Endothelial cell of umbilical vein (primary cell): ENCODE measurements at regions not wholly inside any gene's neighbourhood (a gene's known extent, or its start where the extent isn't known, plus 50 kb on each side); places are given as distances from the start of the nearest gene placed in this dataset.

Experiments used
- BruUV-seq: library from RNA; stranded (reverse); fragments of 400-500 nt; replicated peaks from 2 replicates; lab custom pipeline; 2021; lab: Mats Ljungman, UMichigan
- CTCF ChIA-PET: fragments of 300-600, 350-600 bp; sonication (Branson Sonifier 250); formaldehyde crosslinking; loops from one replicate; lab custom pipeline; 2021; ENCODE audit warnings: antibody characterized with exemption, inconsistent platforms; lab: Charles Lee
- POLR2A ChIA-PET: fragments of 300-600, 350-600 bp; sonication (Branson Sonifier 250); formaldehyde crosslinking; loops from one replicate; lab custom pipeline; 2021; ENCODE audit warnings: antibody characterized with exemption, inconsistent platforms; lab: Charles Lee
- DNase-seq: peaks from one replicate; pipeline ENCODE4 v3.0.0-alpha.2; 2011; ENCODE audit warnings: low read depth, low spot score
- FAIRE-seq: peaks from 2 replicates; lab custom pipeline; 2011; peaks lifted over from hg19 to GRCh38; lab: Jason Lieb, UNC
- H2AFZ ChIP-seq: 2 replicates; pipeline ENCODE4 v1.6.0; 2012; ENCODE audit warnings: low read depth, low read length, control low read depth, inconsistent platforms
- H3K27ac ChIP-seq: 2 replicates; pipeline ENCODE4 v1.5.1; 2011; ENCODE audit warnings: low read depth, mild to moderate bottlenecking, control low read depth, low read length, moderate library complexity; ENCODE audit not compliant: insufficient read depth
- H3K27me3 ChIP-seq, 2 experiments: 2 replicates each; pipeline versions ENCODE4 v1.6.0 to v1.6.1; 2011; ENCODE audit warnings: low read length in 2 of 2, mixed read lengths in 1 of 2; ENCODE audit not compliant: control insufficient read depth in 2 of 2, insufficient read depth in 2 of 2
- H3K36me3 ChIP-seq, 2 experiments: 2 replicates in 1 of 2; 3 replicates in 1 of 2; pipeline ENCODE4 v1.5.1; 2011; ENCODE audit warnings: low read length in 2 of 2, mild to moderate bottlenecking in 1 of 2, moderate library complexity in 1 of 2; ENCODE audit not compliant: control insufficient read depth in 2 of 2, insufficient read depth in 2 of 2; ENCODE audit errors: extremely low read depth in 1 of 2
- H3K4me1 ChIP-seq: 3 replicates; pipeline ENCODE4 v1.5.1; 2011; ENCODE audit warnings: mild to moderate bottlenecking, low read length; ENCODE audit not compliant: control insufficient read depth, insufficient read depth; ENCODE audit errors: extremely low read depth
- H3K4me2 ChIP-seq: 2 replicates; pipeline ENCODE4 v1.6.1; 2011; ENCODE audit warnings: low read length, control low read depth, mixed read lengths; ENCODE audit not compliant: insufficient read depth
- H3K4me3 ChIP-seq, 3 experiments: fragments of 200-600 bp in 1 of 3; sonication (generic), shearing (Covaris generic) in 1 of 3; replicated peaks in 1 of 3; 2 replicates each; pipeline ENCODE4 v1.5.1; 2011 to 2016; ENCODE audit warnings: control low read depth in 3 of 3, low read length in 3 of 3, mild to moderate bottlenecking in 2 of 3, inconsistent platforms in 1 of 3, low read depth in 1 of 3, moderate library complexity in 1 of 3; ENCODE audit not compliant: insufficient read depth in 1 of 3
- H3K79me2 ChIP-seq: 2 replicates; pipeline ENCODE4 v1.6.0; 2012; ENCODE audit warnings: low read length, inconsistent platforms; ENCODE audit not compliant: control insufficient read depth, insufficient read depth
- H3K9ac ChIP-seq: replicated peaks from 2 replicates; pipeline ENCODE3; 2011; ENCODE audit warnings: low read length, control low read depth; ENCODE audit not compliant: insufficient read depth; ENCODE audit errors: extremely low read depth
- H3K9me1 ChIP-seq: replicated peaks from 3 replicates; pipeline ENCODE4 v1.6.0; 2011; ENCODE audit warnings: mild to moderate bottlenecking, low read length; ENCODE audit not compliant: control insufficient read depth, insufficient read depth; ENCODE audit errors: extremely low read depth
- H3K9me3 ChIP-seq: replicated peaks from 2 replicates; pipeline ENCODE4 v1.5.1; 2012; ENCODE audit warnings: low read length, inconsistent platforms; ENCODE audit not compliant: control insufficient read depth, insufficient read depth
- H4K20me1 ChIP-seq: replicated peaks from 2 replicates; pipeline ENCODE3; 2011; ENCODE audit warnings: mild to moderate bottlenecking, low read length; ENCODE audit not compliant: control insufficient read depth, insufficient read depth; ENCODE audit errors: extremely low read depth
- CTCF ChIP-seq, 2 donors: IDR thresholded peaks; 1 replicate in 1 of 2; 2 replicates in 1 of 2; pipeline ENCODE4 v1.5.1; 2011; ENCODE audit warnings: low read length in 2 of 2, mild to moderate bottlenecking in 2 of 2, moderate library complexity in 2 of 2, control low read depth in 1 of 2, inconsistent platforms in 1 of 2, low read depth in 1 of 2; ENCODE audit not compliant: insufficient read depth in 1 of 2; ENCODE audit errors: extremely low read depth in 1 of 2
- EZH2 ChIP-seq: IDR thresholded peaks from 2 replicates; pipeline ENCODE4 v1.6.1; 2012; ENCODE audit warnings: borderline replicate concordance, low read depth, mild to moderate bottlenecking, moderate library complexity, low read length, inconsistent platforms; ENCODE audit not compliant: severe bottlenecking
- FOS ChIP-seq: IDR thresholded peaks from 2 replicates; pipeline ENCODE4 v1.6.1; 2011; ENCODE audit warnings: mild to moderate bottlenecking, low read length, moderate library complexity, borderline replicate concordance; ENCODE audit not compliant: insufficient read depth
- GATA2 ChIP-seq: IDR thresholded peaks from 2 replicates; pipeline ENCODE4 v1.7.0; 2011; ENCODE audit warnings: low read depth, mild to moderate bottlenecking, moderate library complexity, mixed read lengths, low read length; ENCODE audit not compliant: insufficient read length, insufficient read depth
- JUN ChIP-seq: IDR thresholded peaks from 2 replicates; pipeline ENCODE4 v1.6.1; 2011; ENCODE audit warnings: borderline replicate concordance, low read depth; ENCODE audit not compliant: insufficient read length, insufficient read depth
- MAX ChIP-seq: IDR thresholded peaks from 2 replicates; pipeline ENCODE4 v1.6.1; 2011; ENCODE audit not compliant: insufficient read depth, insufficient read length
- MYC ChIP-seq: IDR thresholded peaks from one replicate; pipeline ENCODE4 v1.6.1; 2011; ENCODE audit warnings: mild to moderate bottlenecking, low read depth, low read length
- POLR2A ChIP-seq: IDR thresholded peaks from 2 replicates; pipeline ENCODE4 v1.6.1; 2012; ENCODE audit warnings: low read depth, mild to moderate bottlenecking, control low read depth, low read length
- POLR2AphosphoS5 ChIP-seq: IDR thresholded peaks from 2 replicates; pipeline ENCODE4 v1.6.1; 2012; ENCODE audit warnings: low read depth, mild to moderate bottlenecking, control low read depth, low read length, moderate library complexity; ENCODE audit not compliant: insufficient read depth
- dilution Hi-C: fragments of 300-500 bp; cut with MboI; formaldehyde crosslinking; loops from one replicate; pipeline ENCODE4 v1.15.0; 2019; ENCODE audit warnings: low sequenced_read_pairs; ENCODE audit not compliant: extremely low pct_ligation_motif_present
- intact Hi-C: fragments of 100-400 bp; cut with micrococcal nuclease; formaldehyde crosslinking; loops from one replicate; pipeline ENCODE4 v1.10.0; 2022

GRCh38 chr1:70847013-70847412, 200.6 kb downstream of the PTGER3 start:
- H3K27me3 ChIP-seq: no peaks in the 10 kb centered on the region
- ChIA-PET CTCF (no interaction called here), POLR2A (no interaction called here)
- H2AFZ ChIP-seq: no peak overlapping the region
- no peak overlapping the region for H3K4me2 ChIP-seq
- no peaks in the 10 kb centered on the region for H3K79me2 ChIP-seq
- BruUV-seq: no TSS peak
- H3K27ac ChIP-seq: no peak overlapping the region
- H3K4me3 ChIP-seq: no peak overlapping the region
- no peak overlapping the region for H3K9ac ChIP-seq
- intact Hi-C loops: no loop called here
- dilution Hi-C loops: no loop called here
- DNase-seq (no peak), FAIRE-seq (no peak)
- no peaks in the 10 kb centered on the region for H3K9me3 ChIP-seq
- TF ChIP-seq MYC (no peak), CTCF (IDR thresholded peaks at IDR 0.05; ENCODE audit: extremely low read depth in 1 of 2, insufficient read depth in 1 of 2, low read depth in 1 of 2, low read length in 2 of 2) (no peak), JUN (no peak), POLR2A (no peak)
- H4K20me1 ChIP-seq: no peaks in the 10 kb centered on the region
- H3K36me3 ChIP-seq: no peaks in the 10 kb centered on the region
- H3K4me1 ChIP-seq: no peaks in the 10 kb centered on the region
- H3K9me1 ChIP-seq: no peaks in the 10 kb centered on the region

GRCh38 chr1:70855203-70855602, 192.4 kb downstream of the PTGER3 start:
- H3K79me2 ChIP-seq: no peaks in the 10 kb centered on the region
- no TSS peak for BruUV-seq
- H3K27me3 ChIP-seq: no peaks in the 10 kb centered on the region
- dilution Hi-C loops: no loop called here
- H2AFZ ChIP-seq: no peak overlapping the region
- ChIA-PET CTCF (no interaction called here), POLR2A (no interaction called here)
- no peaks in the 10 kb centered on the region for H3K36me3 ChIP-seq
- TF ChIP-seq JUN (no peak), CTCF (IDR thresholded peaks at IDR 0.05; ENCODE audit: extremely low read depth in 1 of 2, insufficient read depth in 1 of 2, low read depth in 1 of 2, low read length in 2 of 2) (no peak), POLR2A (no peak), FOS (no peak), GATA2 (no peak), MAX (no peak), MYC (no peak), EZH2 (no peak), POLR2AphosphoS5 (no peak)
- FAIRE-seq: no peak
- no peaks in the 10 kb centered on the region for H3K9me1 ChIP-seq
- no peak overlapping the region for H3K4me2 ChIP-seq
- no peak overlapping the region for H3K4me3 ChIP-seq
- no peaks in the 10 kb centered on the region for H3K4me1 ChIP-seq
- no peaks in the 10 kb centered on the region for H3K9me3 ChIP-seq
- H3K9ac ChIP-seq: no peak overlapping the region
- H4K20me1 ChIP-seq: no peaks in the 10 kb centered on the region
- intact Hi-C loops: no loop called here
- no peak overlapping the region for H3K27ac ChIP-seq
- no peak for DNase-seq
